WTC11 (cell line): ENCODE measurements at regions not wholly inside any gene's neighbourhood (a gene's known extent, or its start where the extent isn't known, plus 50 kb on each side); places are given as distances from the start of the nearest gene placed in this dataset.

Experiments
- ATF3 ChIP-seq: sonication (generic); formaldehyde crosslinking; conservative IDR thresholded peaks from 2 replicates; pipeline ENCODE4 v1.8.1; 2022; ENCODE audit warnings: mild to moderate bottlenecking, missing genetic modification reagents
- CTCF ChIP-seq: fragments of 200-600 bp; IDR thresholded peaks from 2 replicates; pipeline ENCODE4 v1.8.0; 2022; ENCODE audit warnings: antibody characterized with exemption
- E2F4 ChIP-seq: sonication (generic); formaldehyde crosslinking; IDR thresholded peaks from 2 replicates; pipeline ENCODE4 v1.8.1; 2022; ENCODE audit warnings: low read depth, mild to moderate bottlenecking, moderate library complexity, missing genetic modification reagents, borderline replicate concordance
- ERG ChIP-seq: fragments of 250-450 bp; sonication (Bioruptor Pico); IDR thresholded peaks from 2 replicates; pipeline ENCODE4 v1.8.0; 2021; ENCODE audit warnings: mild to moderate bottlenecking
- PRDM15 ChIP-seq: sonication (generic); formaldehyde crosslinking; IDR thresholded peaks from 2 replicates; pipeline ENCODE4 v1.8.0; 2022; ENCODE audit warnings: missing genetic modification reagents
- SMAD3 ChIP-seq: sonication (generic); formaldehyde crosslinking; IDR thresholded peaks from 2 replicates; pipeline ENCODE4 v1.8.0; 2022; ENCODE audit warnings: missing genetic modification reagents, mild to moderate bottlenecking, borderline replicate concordance
- TEAD1 ChIP-seq: sonication (generic); formaldehyde crosslinking; IDR thresholded peaks from 2 replicates; pipeline ENCODE4 v1.8.0; 2022; ENCODE audit warnings: mild to moderate bottlenecking, missing genetic modification reagents
- USF1 ChIP-seq: sonication (generic); formaldehyde crosslinking; IDR thresholded peaks from 2 replicates; pipeline ENCODE4 v1.8.0; 2022; ENCODE audit warnings: mild to moderate bottlenecking, missing genetic modification reagents
- ZNF423 ChIP-seq: fragments of 250-450 bp; sonication (Bioruptor Pico); IDR thresholded peaks from 2 replicates; pipeline ENCODE4 v2.1.2; 2022; ENCODE audit warnings: mild to moderate bottlenecking, moderate library complexity

- TF ChIP-seq E2F4 (CRISPR knock-in tag) (no peak), ATF3 (no peak), CTCF (no peak), USF1 (CRISPR knock-in tag) (no peak), SMAD3 (CRISPR knock-in tag) (no peak), TEAD1 (CRISPR knock-in tag) (no peak), PRDM15 (no peak), ERG (no peak), ZNF423 (CRISPR knock-in tag) (no peak)
Measured at GRCh38 chr13:81568824-81569223, 1227.9 kb upstream of the SPRY2 start.
